HL-60 (cell line): ENCODE measurements at regions not wholly inside any gene's neighbourhood (a gene's known extent, or its start where the extent isn't known, plus 50 kb on each side); places are given as distances from the start of the nearest gene placed in this dataset.

ENCODE experiments used
- DNase-seq, 2 experiments: peaks; one replicate each; pipeline ENCODE4 v3.0.0-alpha.2; 2010 to 2020; ENCODE audit warnings: low read depth in 1 of 2, low spot score in 1 of 2
- H3K27ac ChIP-seq: fragments of 250-450 bp; sonication (Bioruptor Pico); replicated peaks from 2 replicates; pipeline ENCODE4 v1.5.1; 2020; ENCODE audit warnings: mild to moderate bottlenecking, moderate library complexity
- H3K27me3 ChIP-seq: fragments of 250-450 bp; sonication (Bioruptor Pico); 2 replicates; pipeline ENCODE4 v1.5.1; 2021; ENCODE audit warnings: mild to moderate bottlenecking, moderate library complexity; ENCODE audit not compliant: insufficient read depth, poor library complexity, severe bottlenecking
- H3K4me3 ChIP-seq: replicated peaks from 2 replicates; pipeline ENCODE4 v1.5.1; 2011; ENCODE audit warnings: mild to moderate bottlenecking, control low read depth, low read length; ENCODE audit not compliant: insufficient read depth
- CTCF ChIP-seq: IDR thresholded peaks from one replicate; pipeline ENCODE4 v1.5.1; 2011; ENCODE audit warnings: low read length, control low read depth, inconsistent platforms; ENCODE audit not compliant: insufficient read depth
- GABPA ChIP-seq: IDR thresholded peaks from 2 replicates; pipeline ENCODE4 v1.6.1; 2012; ENCODE audit warnings: low read depth
- POLR2AphosphoS5 ChIP-seq: IDR thresholded peaks from 2 replicates; pipeline ENCODE4 v1.6.1; 2012; ENCODE audit warnings: low read depth
- REST ChIP-seq: IDR thresholded peaks from 2 replicates; pipeline ENCODE4 v1.6.1; 2012; ENCODE audit warnings: low read depth; ENCODE audit not compliant: insufficient replicate concordance
- SPI1 ChIP-seq: IDR thresholded peaks from 2 replicates; pipeline ENCODE4 v1.6.1; 2012; ENCODE audit warnings: low read depth, mild to moderate bottlenecking, borderline replicate concordance

- Histone ChIP-seq H3K4me3 (no peak overlapping the region), H3K27me3 (peaks cover 2% of the 10 kb centered on the region), H3K27ac (no peak overlapping the region)
- DNase-seq: no peak
- TF ChIP-seq REST (no peak), POLR2AphosphoS5 (no peak), CTCF (no peak), GABPA (no peak), SPI1 (no peak)
Measured at GRCh38 chr4:10371121-10371520, 86.1 kb downstream of the ZNF518B start.

- no peak overlapping the region for H3K4me3 ChIP-seq
- no peak overlapping the region for H3K27ac ChIP-seq
- peaks cover 2% of the 10 kb centered on the region for H3K27me3 ChIP-seq
- no peak for TF ChIP-seq REST
- TF ChIP-seq CTCF: no peak
- no peak for TF ChIP-seq SPI1
- TF ChIP-seq GABPA: no peak
- TF ChIP-seq POLR2AphosphoS5: no peak
- DNase-seq: no peak
Measured at GRCh38 chr4:10369517-10369916, 87.7 kb downstream of the ZNF518B start.

GRCh38 chr4:10366628-10367027 is 90.6 kb downstream of the ZNF518B start:
- Histone ChIP-seq H3K27ac (no peak overlapping the region), H3K4me3 (no peak overlapping the region), H3K27me3 (peaks cover 2% of the 10 kb centered on the region)
- TF ChIP-seq SPI1 (no peak), CTCF (no peak), POLR2AphosphoS5 (no peak), GABPA (no peak), REST (no peak)
- no peak for DNase-seq
